Stimulated activated CD4-positive, alpha-beta T cell treated with anti-CD3 and anti-CD28 coated beads, Interleukin-4, amount 100 ng/mL, for 24 hours (primary cell): ENCODE measurements at regions not wholly inside any gene's neighbourhood (a gene's known extent, or its start where the extent isn't known, plus 50 kb on each side); places are given as distances from the start of the nearest gene placed in this dataset.
A peak's percentile ranks its signal among the peaks of the same experiment; 100 is the strongest.
"Not testable (repeated sequence)": the region's sequence is repeated elsewhere in the genome, so short reads cannot be mapped to it uniquely, and the experiment has no call there.

Experiments used
- DNase-seq: peaks from one replicate; pipeline ENCODE4 v3.0.0-alpha.2; 2020

- no peak for DNase-seq
Measured at GRCh38 chr12:75943730-75944096, 87.9 kb downstream of the PHLDA1 start.

GRCh38 chr12:75941661-75942060 is 89.9 kb downstream of the PHLDA1 start:
- DNase-seq: not testable (repeated sequence)

GRCh38 chr12:75939016-75939642 is 92.4 kb downstream of the PHLDA1 start:
- DNase-seq: no peak

- DNase-seq: no peak
Measured at GRCh38 chr12:75938189-75938588, 93.4 kb downstream of the PHLDA1 start.

GRCh38 chr12:75937486-75937885 is 94.1 kb downstream of the PHLDA1 start:
- no peak for DNase-seq

- DNase-seq: no peak
Measured at GRCh38 chr12:75936515-75937440, 94.8 kb downstream of the PHLDA1 start.

GRCh38 chr12:75935539-75936242 is 95.9 kb downstream of the PHLDA1 start:
- DNase-seq: no peak

- no peak for DNase-seq
Measured at GRCh38 chr12:75933101-75933500, 98.5 kb downstream of the PHLDA1 start.

GRCh38 chr12:75932241-75932640 is 99.3 kb downstream of the PHLDA1 start:
- DNase-seq: no peak

- DNase-seq: no peak
Measured at GRCh38 chr12:75923964-75924666, 107.5 kb downstream of the PHLDA1 start.

- DNase-seq: no peak
Measured at GRCh38 chr12:75922944-75923642, 108.5 kb downstream of the PHLDA1 start.

- no peak for DNase-seq
Measured at GRCh38 chr12:75921622-75922289, 109.8 kb downstream of the PHLDA1 start.

- no peak for DNase-seq
Measured at GRCh38 chr12:75917715-75918114, 113.9 kb downstream of the PHLDA1 start.

- DNase-seq: no peak
Measured at GRCh38 chr12:75917083-75917482, 114.5 kb downstream of the PHLDA1 start.

- DNase-seq: peak; percentile 68
Measured at GRCh38 chr12:75913502-75914351, 117.8 kb downstream of the PHLDA1 start.

- DNase-seq: no peak
Measured at GRCh38 chr12:75909714-75910656, 121.6 kb downstream of the PHLDA1 start.

GRCh38 chr12:75908961-75909605 is 122.5 kb downstream of the PHLDA1 start:
- DNase-seq: no peak

- no peak for DNase-seq
Measured at GRCh38 chr12:75905922-75906321, 125.7 kb downstream of the PHLDA1 start.

- no peak for DNase-seq
Measured at GRCh38 chr12:75900781-75901254, 130.8 kb downstream of the PHLDA1 start.
